Neutrophil (primary cell): ENCODE measurements at regions not wholly inside any gene's neighbourhood (a gene's known extent, or its start where the extent isn't known, plus 50 kb on each side); places are given as distances from the start of the nearest gene placed in this dataset.

Experiments
- H3K27ac ChIP-seq: fragments of 200-600 bp; sonication (generic); 2 replicates; pipeline ENCODE4 v1.5.1; 2016; ENCODE audit warnings: mild to moderate bottlenecking, moderate library complexity
- H3K27me3 ChIP-seq: fragments of 200-600 bp; sonication (generic); 2 replicates; pipeline ENCODE4 v1.6.0; 2016; ENCODE audit warnings: mild to moderate bottlenecking
- H3K36me3 ChIP-seq: fragments of 200-600 bp; sonication (generic); 2 replicates; pipeline ENCODE4 v1.5.1; 2017
- H3K4me1 ChIP-seq, 2 experiments: fragments of 200-600 bp in 1 of 2; sonication (generic) in 1 of 2; 1 replicate in 1 of 2; 2 replicates in 1 of 2; pipeline versions ENCODE4 v1.5.1 to v1.6.1; 2013 to 2016; ENCODE audit warnings: low read depth in 1 of 2, low read length in 1 of 2, mild to moderate bottlenecking in 1 of 2, moderate library complexity in 1 of 2; ENCODE audit not compliant: control insufficient read depth in 1 of 2, insufficient read depth in 1 of 2
- H3K4me3 ChIP-seq, 2 experiments: fragments of 200-600 bp in 1 of 2; sonication (generic) in 1 of 2; 1 replicate in 1 of 2; 2 replicates in 1 of 2; pipeline ENCODE4 v1.5.1; 2013 to 2016; ENCODE audit warnings: low read depth in 1 of 2, low read length in 1 of 2, mild to moderate bottlenecking in 1 of 2, moderate library complexity in 1 of 2
- H3K9me3 ChIP-seq: fragments of 200-600 bp; sonication (generic); 2 replicates; pipeline ENCODE4 v1.5.1; 2016
- CTCF ChIP-seq: fragments of 200-600 bp; sonication (generic); IDR thresholded peaks from 2 replicates; pipeline ENCODE4 v1.5.1; 2016; ENCODE audit warnings: antibody characterized with exemption

- Histone ChIP-seq H3K27ac (no peak overlapping the region), H3K36me3 (no peaks in the 10 kb centered on the region), H3K27me3 (peaks cover 23% of the 10 kb centered on the region), H3K4me3 (no peak overlapping the region), H3K4me1 (no peaks in the 10 kb centered on the region), H3K9me3 (no peaks in the 10 kb centered on the region)
- no peak for TF ChIP-seq CTCF
These were observed 156.8 kb upstream of the IRX3 start for GRCh38 chr16:54443352-54443751.

GRCh38 chr16:54442864-54443263 is 156.3 kb upstream of the IRX3 start:
- H3K4me3 ChIP-seq: no peak overlapping the region
- H3K27me3 ChIP-seq: peaks cover 18% of the 10 kb centered on the region
- H3K27ac ChIP-seq: no peak overlapping the region
- TF ChIP-seq CTCF: no peak
- H3K4me1 ChIP-seq: no peaks in the 10 kb centered on the region
- no peaks in the 10 kb centered on the region for H3K36me3 ChIP-seq
- H3K9me3 ChIP-seq: no peaks in the 10 kb centered on the region

- Histone ChIP-seq H3K27ac (no peak overlapping the region), H3K4me3 (no peak overlapping the region), H3K9me3 (no peaks in the 10 kb centered on the region), H3K36me3 (no peaks in the 10 kb centered on the region), H3K27me3 (peaks cover 8% of the 10 kb centered on the region), H3K4me1 (no peaks in the 10 kb centered on the region)
- no peak for TF ChIP-seq CTCF
These were observed 151.9 kb upstream of the IRX3 start for GRCh38 chr16:54438469-54438868.

- TF ChIP-seq CTCF: no peak
- no peaks in the 10 kb centered on the region for H3K9me3 ChIP-seq
These were observed 151.3 kb upstream of the IRX3 start for GRCh38 chr16:54437921-54438320.

GRCh38 chr16:54437401-54437800 is 150.8 kb upstream of the IRX3 start:
- H3K4me3 ChIP-seq: no peak overlapping the region
- no peaks in the 10 kb centered on the region for H3K4me1 ChIP-seq
- H3K27me3 ChIP-seq: peaks cover 18% of the 10 kb centered on the region
- no peaks in the 10 kb centered on the region for H3K9me3 ChIP-seq
- H3K36me3 ChIP-seq: no peaks in the 10 kb centered on the region
- H3K27ac ChIP-seq: no peak overlapping the region
- no peak for TF ChIP-seq CTCF

More at GRCh38 chr16:54437921-54438320, 151.3 kb upstream of the IRX3 start:
- no peaks in the 10 kb centered on the region for H3K36me3 ChIP-seq
- peaks cover 12% of the 10 kb centered on the region for H3K27me3 ChIP-seq
- no peaks in the 10 kb centered on the region for H3K4me1 ChIP-seq
- no peak overlapping the region for H3K27ac ChIP-seq
- no peak overlapping the region for H3K4me3 ChIP-seq

GRCh38 chr16:54436346-54436745 is 149.8 kb upstream of the IRX3 start:
- no peaks in the 10 kb centered on the region for H3K4me1 ChIP-seq
- no peak for TF ChIP-seq CTCF
- no peak overlapping the region for H3K4me3 ChIP-seq
- no peaks in the 10 kb centered on the region for H3K9me3 ChIP-seq
- no peaks in the 10 kb centered on the region for H3K36me3 ChIP-seq
- H3K27ac ChIP-seq: no peak overlapping the region
- H3K27me3 ChIP-seq: peaks cover 28% of the 10 kb centered on the region
